ENCODE measurements at regions not wholly inside any gene's neighbourhood (a gene's known extent, or its start where the extent isn't known, plus 50 kb on each side); places are given as distances from the start of the nearest gene placed in this dataset.

- TF ChIP-seq PAX5 (IDR thresholded peaks at IDR 0.05; ENCODE audit: insufficient read depth, low read length, severe bottlenecking) = no peak
- TF ChIP-seq POLR2A (IDR thresholded peaks at IDR 0.05; ENCODE audit: low read depth, low read length) = no peak
- TF ChIP-seq TAF1 (IDR thresholded peaks at IDR 0.05; ENCODE audit: low read depth, low read length) = no peak
- TF ChIP-seq POU2F2 (IDR thresholded peaks at IDR 0.05; ENCODE audit: low read depth, low read length) = no peak
These were observed 323.1 kb downstream of the ZNF536 start for GRCh38 chr19:30695171-30695875.
